ENCODE measurements at regions not wholly inside any gene's neighbourhood (a gene's known extent, or its start where the extent isn't known, plus 50 kb on each side); places are given as distances from the start of the nearest gene placed in this dataset.

GRCh38 chr20:61119794-61120410, 132.2 kb upstream of the CDH4 start:
- no peaks in the 10 kb centered on the region for H3K36me3 ChIP-seq (ENCODE audit: control insufficient read depth in 2 of 4, insufficient read depth in 4 of 4, low read length in 3 of 4)
- no peak overlapping the region for H2AK5ac ChIP-seq (ENCODE audit: low read depth, low read length)
- no peak overlapping the region for H4K8ac ChIP-seq (ENCODE audit: extremely low read depth, insufficient read depth, low read length)
- H2BK12ac ChIP-seq (ENCODE audit: low read depth, low read length), result no peak overlapping the region
- no peak overlapping the region for H2BK20ac ChIP-seq (ENCODE audit: low read length)
- no peak overlapping the region for H3K4me3 ChIP-seq (ENCODE audit: extremely low read depth in 1 of 4, insufficient read depth in 2 of 4, low read depth in 3 of 4, low read length in 4 of 4)
- no peaks in the 10 kb centered on the region for H3K23me2 ChIP-seq (ENCODE audit: low read depth, low read length)
- no peaks in the 10 kb centered on the region for H4K20me1 ChIP-seq (replicated peaks in 1 of 2; ENCODE audit: control insufficient read depth in 1 of 2, insufficient read depth in 2 of 2, low read length in 2 of 2)
- peaks cover 0 to 8% (median 2%) of the 10 kb centered on the region in 4 experiments; a peak in 4 of 7 replicates for H3K27me3 ChIP-seq (replicated peaks in 1 of 4; ENCODE audit: control insufficient read depth in 3 of 4, extremely low read depth in 1 of 4, insufficient read depth in 3 of 4, low read length in 3 of 4)
- H3K9me3 ChIP-seq (ENCODE audit: insufficient read depth in 2 of 2, low read depth in 1 of 2, low read length in 1 of 2), result no peaks in the 10 kb centered on the region
- H3K79me1 ChIP-seq (ENCODE audit: low read depth, low read length), result no peaks in the 10 kb centered on the region
- no peak overlapping the region for H3K23ac ChIP-seq (ENCODE audit: insufficient read length)
- CTCF ChIA-PET (ENCODE audit: partially characterized antibody), result interaction anchor here (0.8 to 2.6 kb wide), 5 partner anchors 10 to 909 kb away, joined by 3 to 9 read pairs (median 5); no protein-coding TSS in a partner anchor
- no peak overlapping the region for H2AFZ ChIP-seq (ENCODE audit: low read length)
- H3K14ac ChIP-seq (ENCODE audit: insufficient read length), result no peak overlapping the region
- H3K27ac ChIP-seq (ENCODE audit: low read depth, low read length), result no peak overlapping the region
- 88% methylated on average over 12 of the region's 12 CpGs; no CpG with 5 or more reads in 1 of the 2 experiments for WGBS, 2 experiments (ENCODE audit: extremely low coverage in 1 of 2, insufficient coverage in 1 of 2, insufficient read length in 1 of 2, insufficient replicate concordance in 2 of 2, low coverage in 1 of 2, low lambda C conversion rate in 2 of 2, missing lambda C conversion rate in 1 of 2)
- H2BK5ac ChIP-seq (ENCODE audit: low read depth, low read length), result no peak overlapping the region
- no peak overlapping the region for H3K56ac ChIP-seq (replicated peaks; ENCODE audit: insufficient read length, low read depth, low read length)
- no peak overlapping the region for H4K5ac ChIP-seq (ENCODE audit: insufficient read length, low read depth, low read length)
- peaks cover 0 to 5% (median 0%) of the 10 kb centered on the region in 4 experiments; a peak in 1 of 7 replicates for H3K4me1 ChIP-seq (replicated peaks in 1 of 4; ENCODE audit: control insufficient read depth in 3 of 4, insufficient read depth in 4 of 4, low read length in 3 of 4)
- no peak overlapping the region for H3K9ac ChIP-seq (replicated peaks in 1 of 4; ENCODE audit: extremely low read depth in 1 of 4, low read depth in 3 of 4, low read length in 3 of 4)
- no peak overlapping the region for H4K91ac ChIP-seq (replicated peaks; ENCODE audit: insufficient read length, low read length)
- no peak overlapping the region for H2BK120ac ChIP-seq (replicated peaks; ENCODE audit: low read depth, low read length)
- FAIRE-seq (no peak), DNase-seq (ENCODE audit: low read depth in 1 of 2, low spot score in 2 of 2) (no peak)
- H2BK15ac ChIP-seq (ENCODE audit: low read length), result no peak overlapping the region
- H3K4ac ChIP-seq (replicated peaks; ENCODE audit: insufficient read length, low read depth, low read length), result no peak overlapping the region
- no peak overlapping the region for H3K4me2 ChIP-seq (ENCODE audit: insufficient read depth in 1 of 2, low read depth in 2 of 2, low read length in 2 of 2)
- no peak overlapping the region for H3K18ac ChIP-seq (ENCODE audit: extremely low read depth, low read length)
- POLR2A ChIA-PET (ENCODE audit: partially characterized antibody), result no interaction called here
- H3K79me2 ChIP-seq (ENCODE audit: control insufficient read depth in 1 of 2, insufficient read depth in 2 of 2, low read length in 2 of 2), result no peaks in the 10 kb centered on the region
- no peak for TF ChIP-seq GTF2F1 (IDR thresholded peaks at IDR 0.05; ENCODE audit: borderline replicate concordance, low read depth, low read length)
- TF ChIP-seq SIX5 (IDR thresholded peaks at IDR 0.05; ENCODE audit: low read depth, low read length), result no peak
- TF ChIP-seq TCF12 (IDR thresholded peaks at IDR 0.05; ENCODE audit: low read depth, low read length), result no peak
- no peak for TF ChIP-seq RBBP5 (IDR thresholded peaks at IDR 0.05; ENCODE audit: borderline replicate concordance, low read depth, low read length)
- TF ChIP-seq E2F6 (IDR thresholded peaks at IDR 0.05), result no peak
- no peak for TF ChIP-seq KDM4A (IDR thresholded peaks at IDR 0.05; ENCODE audit: low read depth, low read length, severe bottlenecking)
- TF ChIP-seq SP4 (IDR thresholded peaks at IDR 0.05; ENCODE audit: low read length), result no peak
- no peak for TF ChIP-seq ASH2L (IDR thresholded peaks at IDR 0.05; ENCODE audit: low read length)
- no peak for TF ChIP-seq HDAC2 (IDR thresholded peaks at IDR 0.05; ENCODE audit: borderline replicate concordance in 1 of 2, low read depth in 2 of 2, low read length in 2 of 2)
- no peak for TF ChIP-seq POLR2A (IDR thresholded peaks at IDR 0.05; ENCODE audit: control extremely low read depth in 1 of 2, low read depth in 2 of 2, low read length in 2 of 2)
- TF ChIP-seq EP300 (IDR thresholded peaks at IDR 0.05; ENCODE audit: borderline replicate concordance in 1 of 2, low read depth in 2 of 2, low read length in 2 of 2), result no peak
- no peak for TF ChIP-seq CHD1 (IDR thresholded peaks at IDR 0.05; ENCODE audit: low read depth, low read length)
- TF ChIP-seq BCL11A (IDR thresholded peaks at IDR 0.05; ENCODE audit: low read depth in 2 of 2, low read length in 2 of 2), result no peak
- TF ChIP-seq SP2 (IDR thresholded peaks at IDR 0.05; ENCODE audit: low read length), result no peak

Data from H1 (cell line).